Activated T-helper 2 cell treated with anti-CD3 and anti-CD28 coated beads, Interferon-gamma antibody, Interleukin-2, Interleukin-4, amounts not matched to agents 10 μg/mL and 5 μg/mL and 100 μg/mL, durations not matched to agents 14 hours and 24 hours and 36 hours (primary cell): ENCODE measurements at regions not wholly inside any gene's neighbourhood (a gene's known extent, or its start where the extent isn't known, plus 50 kb on each side); places are given as distances from the start of the nearest gene placed in this dataset.
A peak's percentile ranks its signal among the peaks of the same experiment; 100 is the strongest.

Experiments
- DNase-seq: peaks from one replicate; pipeline ENCODE4 v3.0.0; 2021; ENCODE audit warnings: low spot score
- H3K27ac Mint-ChIP-seq: one replicate; pipeline ENCODE4 v1.8.0; 2021; ENCODE audit warnings: mixed read lengths
- H3K27me3 Mint-ChIP-seq: one replicate; pipeline ENCODE4 v1.8.0; 2021; ENCODE audit warnings: low read depth, mixed read lengths
- H3K36me3 Mint-ChIP-seq: one replicate; pipeline ENCODE4 v1.8.0; 2021; ENCODE audit warnings: low read depth, mixed read lengths
- H3K4me1 Mint-ChIP-seq: one replicate; pipeline ENCODE4 v1.8.0; 2021; ENCODE audit warnings: low read depth, mixed read lengths
- H3K4me3 Mint-ChIP-seq: one replicate; pipeline ENCODE4 v1.8.0; 2021; ENCODE audit warnings: low read depth, mild to moderate bottlenecking, moderate library complexity, mixed read lengths
- H3K9me3 Mint-ChIP-seq: one replicate; pipeline ENCODE4 v1.8.0; 2021; ENCODE audit warnings: mixed read lengths
- intact Hi-C: fragments of 100-400 bp; cut with micrococcal nuclease; formaldehyde crosslinking; loops from one replicate; pipeline ENCODE4 v1.15.1; 2023

- no peak overlapping the region for H3K27ac Mint-ChIP-seq
- peaks cover 19% of the 10 kb centered on the region for H3K4me1 Mint-ChIP-seq
- H3K27me3 Mint-ChIP-seq, result peaks cover 18% of the 10 kb centered on the region
- H3K36me3 Mint-ChIP-seq, result no peaks in the 10 kb centered on the region
- intact Hi-C loops, result loop anchor here (2.0 to 5.0 kb wide), 2 partner anchors 390 to 469 kb away; partner anchors contain the start of gene IGFBP5
- peaks cover 5% of the 10 kb centered on the region for H3K9me3 Mint-ChIP-seq
- no peak overlapping the region for H3K4me3 Mint-ChIP-seq
- DNase-seq, result no peak
Measured at GRCh38 chr2:217166241-217166850, 306.5 kb upstream of the TNP1 start.

DNA sequence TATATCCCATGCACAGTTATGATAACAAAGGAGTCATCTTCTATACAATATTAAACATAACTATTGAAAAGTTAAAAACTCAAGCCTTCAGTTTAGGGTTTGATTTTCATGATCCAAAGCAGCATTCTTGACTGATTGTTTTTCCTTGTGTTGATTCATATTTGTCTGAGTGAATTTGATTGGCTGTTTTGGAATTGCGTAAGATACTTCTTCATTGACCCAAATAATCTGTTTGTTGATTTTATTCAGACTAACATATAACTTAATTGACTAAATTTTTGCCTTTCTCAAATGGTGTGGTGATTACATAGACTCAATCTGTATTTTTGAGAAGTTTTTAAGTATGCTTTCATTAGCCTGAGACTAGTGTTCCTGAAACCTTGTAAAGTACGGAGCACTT is 305.7 kb upstream of the TNP1 start:
- H3K36me3 Mint-ChIP-seq, result no peaks in the 10 kb centered on the region
- no peak for DNase-seq
- peaks cover under 1% of the 10 kb centered on the region for H3K9me3 Mint-ChIP-seq
- intact Hi-C loops, result loop anchor here (5.0 kb wide), 1 partner anchor 468 kb away; the partner anchor contains the start of gene IGFBP5
- H3K27ac Mint-ChIP-seq, result no peak overlapping the region
- no peak overlapping the region for H3K4me3 Mint-ChIP-seq
- peaks cover 23% of the 10 kb centered on the region for H3K4me1 Mint-ChIP-seq
- H3K27me3 Mint-ChIP-seq, result peaks cover 13% of the 10 kb centered on the region

GRCh38 chr2:217163987-217164386 is 304.1 kb upstream of the TNP1 start:
- intact Hi-C loops, result no loop called here
- peaks cover 23% of the 10 kb centered on the region for H3K4me1 Mint-ChIP-seq
- H3K36me3 Mint-ChIP-seq, result no peaks in the 10 kb centered on the region
- DNase-seq, result no peak
- H3K9me3 Mint-ChIP-seq, result no peaks in the 10 kb centered on the region
- H3K4me3 Mint-ChIP-seq, result no peak overlapping the region
- H3K27ac Mint-ChIP-seq, result no peak overlapping the region
- H3K27me3 Mint-ChIP-seq, result peaks cover 13% of the 10 kb centered on the region

DNA sequence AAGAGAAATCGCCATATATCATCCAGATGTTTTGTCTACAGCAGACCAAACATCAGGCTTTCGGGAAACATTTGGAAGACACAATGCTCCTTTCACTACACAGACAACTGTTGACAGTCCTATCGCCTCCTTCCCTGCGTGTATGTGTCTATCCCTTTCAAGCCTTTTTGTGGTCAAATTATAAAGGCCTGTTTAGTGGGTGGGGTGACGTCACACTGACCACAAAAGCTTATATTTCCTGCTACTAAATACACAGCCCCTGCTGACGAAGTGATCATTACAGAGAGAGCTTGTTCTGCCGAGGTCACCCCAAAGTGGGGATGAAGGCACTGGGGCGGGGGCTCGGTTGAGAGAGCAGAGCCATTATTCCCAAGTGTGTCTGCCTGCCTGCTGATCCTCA is 302.7 kb upstream of the TNP1 start:
- Mint-ChIP-seq H3K9me3 (no peaks in the 10 kb centered on the region), H3K27ac (no peak overlapping the region), H3K36me3 (no peaks in the 10 kb centered on the region), H3K4me3 (no peak overlapping the region), H3K27me3 (peaks cover 19% of the 10 kb centered on the region), H3K4me1 (peaks cover 23% of the 10 kb centered on the region)
- intact Hi-C loops, result loop anchor here (1.0 kb wide), 1 partner anchor 61 kb away; no protein-coding TSS in a partner anchor
- peak; percentile 30 for DNase-seq

GRCh38 chr2:217160978-217161973 is 301.4 kb upstream of the TNP1 start:
- DNase-seq, result no peak

DNA sequence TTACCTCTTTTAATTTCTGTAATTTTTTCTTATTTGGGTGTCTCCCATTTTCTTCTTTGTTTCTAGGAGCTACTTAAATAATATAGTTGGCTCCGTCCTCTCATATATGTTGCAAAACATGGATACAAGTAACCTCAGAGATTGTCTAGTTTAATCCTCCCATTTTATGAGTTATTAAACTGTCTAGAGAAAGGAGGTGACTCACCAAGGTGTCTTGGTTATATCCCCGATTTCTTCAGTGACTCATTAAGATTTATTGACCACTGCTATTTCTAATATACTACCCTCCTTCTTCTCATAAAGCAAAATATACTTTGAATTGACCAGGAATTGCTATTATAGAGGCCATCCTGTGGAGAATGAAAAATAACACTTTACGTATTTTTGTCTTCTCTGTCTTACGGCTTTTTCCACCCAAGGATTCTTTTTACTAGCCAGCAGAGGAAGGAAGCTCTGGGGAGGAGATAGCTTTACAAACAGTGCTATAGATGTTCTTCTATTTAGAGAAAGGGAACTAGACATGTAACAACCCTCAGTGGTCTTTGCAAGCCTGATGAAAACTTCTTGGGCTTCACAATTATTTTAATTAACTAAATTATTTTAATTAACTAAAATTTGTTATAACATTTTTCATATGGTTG is 300.4 kb upstream of the TNP1 start:
- Mint-ChIP-seq H3K36me3 (no peaks in the 10 kb centered on the region), H3K9me3 (no peaks in the 10 kb centered on the region), H3K27ac (no peak overlapping the region), H3K4me3 (no peak overlapping the region), H3K4me1 (peaks cover 23% of the 10 kb centered on the region), H3K27me3 (peaks cover 23% of the 10 kb centered on the region)
- intact Hi-C loops, result no loop called here
- DNase-seq, result no peak

More at GRCh38 chr2:217160978-217161973, 301.4 kb upstream of the TNP1 start:
- Mint-ChIP-seq H3K27ac (no peak overlapping the region), H3K9me3 (no peaks in the 10 kb centered on the region), H3K27me3 (peaks cover 23% of the 10 kb centered on the region), H3K4me1 (peaks cover 23% of the 10 kb centered on the region), H3K4me3 (no peak overlapping the region), H3K36me3 (no peaks in the 10 kb centered on the region)
- intact Hi-C loops, result no loop called here

GRCh38 chr2:217158928-217159327 is 299.1 kb upstream of the TNP1 start:
- Mint-ChIP-seq H3K27ac (no peak overlapping the region), H3K4me1 (peaks cover 23% of the 10 kb centered on the region), H3K9me3 (no peaks in the 10 kb centered on the region), H3K4me3 (no peak overlapping the region), H3K36me3 (no peaks in the 10 kb centered on the region), H3K27me3 (peaks cover 16% of the 10 kb centered on the region)
- no peak for DNase-seq
- intact Hi-C loops, result no loop called here

GRCh38 chr2:217157581-217157980 is 297.7 kb upstream of the TNP1 start:
- intact Hi-C loops, result no loop called here
- no peaks in the 10 kb centered on the region for H3K9me3 Mint-ChIP-seq
- peaks cover 19% of the 10 kb centered on the region for H3K27me3 Mint-ChIP-seq
- DNase-seq, result no peak
- no peak overlapping the region for H3K4me3 Mint-ChIP-seq
- H3K4me1 Mint-ChIP-seq, result peaks cover 16% of the 10 kb centered on the region
- H3K36me3 Mint-ChIP-seq, result no peaks in the 10 kb centered on the region
- no peak overlapping the region for H3K27ac Mint-ChIP-seq

- no peak for DNase-seq
- Mint-ChIP-seq H3K4me3 (no peak overlapping the region), H3K9me3 (no peaks in the 10 kb centered on the region), H3K27ac (no peak overlapping the region), H3K4me1 (peaks cover 8% of the 10 kb centered on the region), H3K36me3 (no peaks in the 10 kb centered on the region), H3K27me3 (peaks cover 21% of the 10 kb centered on the region)
- intact Hi-C loops, result no loop called here
Measured at GRCh38 chr2:217156801-217157200, 296.9 kb upstream of the TNP1 start.

DNA sequence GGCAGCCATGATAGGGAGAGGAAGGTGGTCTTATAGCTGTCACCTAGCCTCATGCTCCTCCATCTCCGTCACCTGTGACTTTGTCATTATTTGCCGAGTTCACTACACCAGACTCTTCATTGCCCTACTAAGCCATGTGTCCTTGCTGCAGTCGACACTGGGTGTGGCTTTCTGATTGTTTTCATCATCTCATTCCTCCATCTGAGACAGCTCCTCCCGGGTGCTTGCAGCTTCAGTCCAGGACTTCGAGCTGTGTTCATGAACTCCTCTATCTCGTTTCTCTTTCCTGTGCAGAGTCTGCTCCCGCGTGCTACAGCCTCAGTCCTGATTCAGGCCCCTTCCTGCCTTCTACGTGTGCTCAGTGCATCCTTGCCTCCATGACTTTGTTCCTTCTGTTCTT is 295.1 kb upstream of the TNP1 start:
- Mint-ChIP-seq H3K27ac (no peak overlapping the region), H3K27me3 (peaks cover 21% of the 10 kb centered on the region), H3K4me1 (no peaks in the 10 kb centered on the region), H3K9me3 (no peaks in the 10 kb centered on the region), H3K4me3 (no peak overlapping the region), H3K36me3 (no peaks in the 10 kb centered on the region)
- DNase-seq, result no peak
- intact Hi-C loops, result no loop called here

- Mint-ChIP-seq H3K27ac (no peak overlapping the region), H3K9me3 (no peaks in the 10 kb centered on the region), H3K4me3 (no peak overlapping the region), H3K4me1 (no peaks in the 10 kb centered on the region), H3K27me3 (peaks cover 20% of the 10 kb centered on the region), H3K36me3 (no peaks in the 10 kb centered on the region)
- no peak for DNase-seq
- intact Hi-C loops, result no loop called here
Measured at GRCh38 chr2:217153510-217153909, 293.6 kb upstream of the TNP1 start.

DNA sequence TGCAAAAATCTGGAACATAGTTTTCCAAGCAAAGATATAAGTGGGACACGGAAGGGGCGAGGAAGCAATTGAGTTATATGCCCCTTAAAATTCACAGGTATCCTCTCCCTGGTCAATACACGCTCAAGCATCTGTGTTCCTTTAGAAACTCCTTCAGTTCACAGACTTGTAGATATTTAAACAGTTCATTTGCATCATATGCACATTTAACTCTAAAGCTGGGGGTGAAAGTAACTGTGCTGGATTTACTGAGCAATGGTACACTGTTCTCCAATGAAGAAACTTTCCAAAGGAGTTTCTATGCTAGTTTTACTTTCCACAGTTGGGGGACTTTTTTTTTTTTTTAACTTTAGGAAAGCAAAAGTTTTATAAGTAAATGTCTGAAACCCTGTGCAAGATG is 293.0 kb upstream of the TNP1 start:
- Mint-ChIP-seq H3K4me1 (no peaks in the 10 kb centered on the region), H3K36me3 (no peaks in the 10 kb centered on the region), H3K9me3 (no peaks in the 10 kb centered on the region), H3K27me3 (peaks cover 14% of the 10 kb centered on the region), H3K4me3 (no peak overlapping the region), H3K27ac (no peak overlapping the region)
- no peak for DNase-seq
- intact Hi-C loops, result no loop called here
